RPMI7951 (cell line): ENCODE measurements at regions not wholly inside any gene's neighbourhood (a gene's known extent, or its start where the extent isn't known, plus 50 kb on each side); places are given as distances from the start of the nearest gene placed in this dataset.

Experiments used
- DNase-seq: peaks from one replicate; pipeline ENCODE4 v3.0.0-alpha.2; 2012; ENCODE audit warnings: low read depth

- DNase-seq: no peak
These were observed 105.4 kb downstream of the DDIT4L start for GRCh38 chr4:100084892-100085291.

- DNase-seq: no peak
These were observed 107.0 kb downstream of the DDIT4L start for GRCh38 chr4:100083289-100083688.

GRCh38 chr4:100082852-100083251 lies 107.4 kb downstream of the DDIT4L start:
- no peak for DNase-seq

- peak; percentile 13 for DNase-seq
These were observed 108.8 kb downstream of the DDIT4L start for GRCh38 chr4:100081491-100081890.

GRCh38 chr4:100079264-100079663 lies 111.0 kb downstream of the DDIT4L start:
- DNase-seq: no peak

- DNase-seq: no peak
These were observed 113.5 kb downstream of the DDIT4L start for GRCh38 chr4:100076753-100077152.

GRCh38 chr4:100075486-100076270 lies 114.6 kb downstream of the DDIT4L start:
- no peak for DNase-seq

GRCh38 chr4:100075056-100075455 lies 115.2 kb downstream of the DDIT4L start:
- no peak for DNase-seq

GRCh38 chr4:100071506-100071905 lies 118.8 kb downstream of the DDIT4L start:
- no peak for DNase-seq

- DNase-seq: no peak
These were observed 119.4 kb downstream of the DDIT4L start for GRCh38 chr4:100070868-100071267.

- no peak for DNase-seq
These were observed 119.1 kb upstream of the H2AZ1 start for GRCh38 chr4:100069207-100069606.

- no peak for DNase-seq
These were observed 117.2 kb upstream of the H2AZ1 start for GRCh38 chr4:100067255-100067654.

- DNase-seq: no peak
These were observed 113.3 kb upstream of the H2AZ1 start for GRCh38 chr4:100063355-100063754.

- DNase-seq: no peak
These were observed 112.8 kb upstream of the H2AZ1 start for GRCh38 chr4:100062921-100063320.

- DNase-seq: no peak
These were observed 111.8 kb upstream of the H2AZ1 start for GRCh38 chr4:100061835-100062234.

GRCh38 chr4:100060765-100061416 lies 110.8 kb upstream of the H2AZ1 start:
- DNase-seq: no peak

- DNase-seq: no peak
These were observed 109.4 kb upstream of the H2AZ1 start for GRCh38 chr4:100059467-100059866.

- DNase-seq: no peak
These were observed 106.6 kb upstream of the H2AZ1 start for GRCh38 chr4:100056701-100057100.

GRCh38 chr4:100054071-100054470 lies 104.0 kb upstream of the H2AZ1 start:
- DNase-seq: no peak

GRCh38 chr4:100049872-100050271 lies 99.8 kb upstream of the H2AZ1 start:
- DNase-seq: no peak

GRCh38 chr4:100042711-100043110 lies 92.6 kb upstream of the H2AZ1 start:
- no peak for DNase-seq

- no peak for DNase-seq
These were observed 92.2 kb upstream of the H2AZ1 start for GRCh38 chr4:100042235-100042634.

GRCh38 chr4:100041646-100042045 lies 91.6 kb upstream of the H2AZ1 start:
- DNase-seq: no peak
